Parathyroid adenoma (tissue), 2 donors: ENCODE measurements at regions not wholly inside any gene's neighbourhood (a gene's known extent, or its start where the extent isn't known, plus 50 kb on each side); places are given as distances from the start of the nearest gene placed in this dataset.

ENCODE experiments used
- H2AFZ ChIP-seq: fragments of 300-600 bp; sonication (generic); one replicate; pipeline ENCODE4 v1.7.0; 2017; ENCODE audit warnings: antibody characterized with exemption, mild to moderate bottlenecking
- H3K27ac ChIP-seq: fragments of 300-600 bp; sonication (generic); one replicate; pipeline ENCODE4 v1.7.0; 2017
- H3K27me3 ChIP-seq: fragments of 300-600 bp; sonication (generic); one replicate; pipeline ENCODE4 v1.7.0; 2017; ENCODE audit warnings: low read length; ENCODE audit not compliant: control insufficient read depth, insufficient read depth
- H3K36me3 ChIP-seq: fragments of 300-600 bp; sonication (generic); one replicate; pipeline ENCODE4 v1.7.0; 2017; ENCODE audit warnings: low read length; ENCODE audit not compliant: control insufficient read depth, insufficient read depth
- H3K4me1 ChIP-seq: fragments of 300-600 bp; sonication (generic); one replicate; pipeline ENCODE4 v1.7.0; 2017; ENCODE audit warnings: control low read depth
- H3K4me2 ChIP-seq: fragments of 300-600 bp; sonication (generic); one replicate; pipeline ENCODE4 v1.7.0; 2017; ENCODE audit warnings: low read length
- H3K4me3 ChIP-seq: fragments of 300-600 bp; sonication (generic); one replicate; pipeline ENCODE4 v1.7.0; 2017; ENCODE audit warnings: low read depth, low read length
- H3K79me2 ChIP-seq: fragments of 300-600 bp; sonication (generic); one replicate; pipeline ENCODE4 v1.7.0; 2017; ENCODE audit warnings: control low read depth
- H3K9ac ChIP-seq: fragments of 300-600 bp; sonication (generic); one replicate; pipeline ENCODE4 v1.7.0; 2017; ENCODE audit warnings: mild to moderate bottlenecking
- H3K9me3 ChIP-seq: fragments of 300-600 bp; sonication (generic); one replicate; pipeline ENCODE4 v1.7.0; 2017; ENCODE audit warnings: low read length; ENCODE audit not compliant: control insufficient read depth
- TF ChIP-seq, protein P1 (sequence below): fragments of 300-600 bp; sonication (generic); IDR thresholded peaks from one replicate; pipeline ENCODE4 v1.7.0; 2017; ENCODE audit warnings: antibody characterized with exemption, mild to moderate bottlenecking
- donor health status: primary hyperparathyroidism.

DNA sequence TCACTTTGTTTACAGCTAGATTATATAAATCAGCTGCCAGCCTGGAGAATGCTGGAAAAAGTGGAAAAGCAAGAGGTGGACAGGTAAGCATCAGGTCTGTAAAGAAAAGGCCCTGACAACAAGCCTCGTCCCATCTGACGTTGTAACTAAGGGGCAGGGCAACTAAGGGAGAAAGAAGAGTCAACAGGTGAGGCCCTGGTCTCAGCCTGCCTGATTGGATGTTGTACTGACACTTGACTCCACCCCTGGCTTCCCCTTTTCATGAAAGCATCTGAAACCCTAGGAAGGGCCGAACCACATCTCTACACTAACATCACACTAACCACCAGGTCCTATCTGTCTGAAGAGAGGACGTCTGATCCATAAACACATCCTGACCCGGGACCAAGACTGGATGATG, 357.6 kb upstream of the CFAP20DC start:
- Histone ChIP-seq H2AFZ (no peak overlapping the region), H3K9ac (no peak overlapping the region), H3K9me3 (no peaks in the 10 kb centered on the region), H3K4me3 (no peak overlapping the region), H3K4me1 (peaks cover 18% of the 10 kb centered on the region), H3K79me2 (no peaks in the 10 kb centered on the region), H3K27ac (no peak overlapping the region), H3K36me3 (no peaks in the 10 kb centered on the region), H3K27me3 (no peaks in the 10 kb centered on the region), H3K4me2 (no peak overlapping the region)
- TF ChIP-seq, protein P1, sequence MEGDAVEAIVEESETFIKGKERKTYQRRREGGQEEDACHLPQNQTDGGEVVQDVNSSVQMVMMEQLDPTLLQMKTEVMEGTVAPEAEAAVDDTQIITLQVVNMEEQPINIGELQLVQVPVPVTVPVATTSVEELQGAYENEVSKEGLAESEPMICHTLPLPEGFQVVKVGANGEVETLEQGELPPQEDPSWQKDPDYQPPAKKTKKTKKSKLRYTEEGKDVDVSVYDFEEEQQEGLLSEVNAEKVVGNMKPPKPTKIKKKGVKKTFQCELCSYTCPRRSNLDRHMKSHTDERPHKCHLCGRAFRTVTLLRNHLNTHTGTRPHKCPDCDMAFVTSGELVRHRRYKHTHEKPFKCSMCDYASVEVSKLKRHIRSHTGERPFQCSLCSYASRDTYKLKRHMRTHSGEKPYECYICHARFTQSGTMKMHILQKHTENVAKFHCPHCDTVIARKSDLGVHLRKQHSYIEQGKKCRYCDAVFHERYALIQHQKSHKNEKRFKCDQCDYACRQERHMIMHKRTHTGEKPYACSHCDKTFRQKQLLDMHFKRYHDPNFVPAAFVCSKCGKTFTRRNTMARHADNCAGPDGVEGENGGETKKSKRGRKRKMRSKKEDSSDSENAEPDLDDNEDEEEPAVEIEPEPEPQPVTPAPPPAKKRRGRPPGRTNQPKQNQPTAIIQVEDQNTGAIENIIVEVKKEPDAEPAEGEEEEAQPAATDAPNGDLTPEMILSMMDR: no peak

DNA sequence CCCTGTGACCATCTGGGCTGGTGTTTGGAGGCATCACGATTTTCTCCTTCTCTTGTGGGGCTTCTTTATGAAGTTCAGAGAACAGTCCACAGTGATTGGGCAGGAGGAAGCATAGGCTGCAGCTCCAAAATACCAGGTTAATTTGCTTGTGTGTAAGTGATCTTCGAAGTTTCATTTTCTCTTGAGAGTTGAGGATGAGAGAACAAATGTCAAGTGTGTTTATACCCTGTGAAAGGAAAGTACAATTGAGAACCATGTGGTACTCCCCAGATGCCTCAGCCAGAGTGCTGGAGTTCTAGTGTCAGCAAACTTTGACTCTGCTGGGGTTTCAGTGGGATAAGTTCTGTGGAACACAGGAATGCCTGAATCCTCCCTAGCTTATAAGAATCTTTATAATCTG, 357.1 kb upstream of the CFAP20DC start:
- no peaks in the 10 kb centered on the region for H3K9me3 ChIP-seq
- TF ChIP-seq, protein P1: no peak
- H3K4me1 ChIP-seq: peaks cover 18% of the 10 kb centered on the region
- H3K36me3 ChIP-seq: no peaks in the 10 kb centered on the region
- no peak overlapping the region for H3K27ac ChIP-seq
- no peak overlapping the region for H3K4me2 ChIP-seq
- H2AFZ ChIP-seq: no peak overlapping the region
- H3K27me3 ChIP-seq: no peaks in the 10 kb centered on the region
- no peaks in the 10 kb centered on the region for H3K79me2 ChIP-seq
- H3K4me3 ChIP-seq: no peak overlapping the region
- H3K9ac ChIP-seq: no peak overlapping the region

DNA sequence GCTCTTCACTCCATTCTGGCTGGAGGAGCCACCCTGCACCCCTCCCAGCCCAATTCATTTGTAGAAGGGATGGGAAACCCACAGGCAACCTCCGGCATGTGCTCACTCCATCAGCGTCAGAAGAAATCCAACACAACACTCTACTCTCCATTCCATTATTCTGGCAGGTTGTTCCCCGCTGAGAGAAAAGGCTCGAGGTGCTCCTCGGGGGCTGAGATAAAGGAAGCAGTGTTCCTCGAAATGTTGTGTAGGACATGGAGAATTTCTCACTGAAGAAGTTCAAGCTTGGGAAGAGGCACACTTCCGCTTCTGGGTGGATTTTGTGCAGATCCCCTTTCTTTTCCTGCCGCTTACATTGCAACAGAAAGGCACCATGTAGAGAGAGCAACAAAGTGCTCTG, 355.0 kb upstream of the CFAP20DC start:
- TF ChIP-seq, protein P1: no peak
- no peaks in the 10 kb centered on the region for H3K9me3 ChIP-seq
- H2AFZ ChIP-seq: no peak overlapping the region
- no peaks in the 10 kb centered on the region for H3K79me2 ChIP-seq
- H3K27ac ChIP-seq: no peak overlapping the region
- H3K4me3 ChIP-seq: no peak overlapping the region
- no peak overlapping the region for H3K9ac ChIP-seq
- H3K27me3 ChIP-seq: no peaks in the 10 kb centered on the region
- no peak overlapping the region for H3K4me2 ChIP-seq
- peaks cover 2% of the 10 kb centered on the region for H3K4me1 ChIP-seq
- no peaks in the 10 kb centered on the region for H3K36me3 ChIP-seq

DNA sequence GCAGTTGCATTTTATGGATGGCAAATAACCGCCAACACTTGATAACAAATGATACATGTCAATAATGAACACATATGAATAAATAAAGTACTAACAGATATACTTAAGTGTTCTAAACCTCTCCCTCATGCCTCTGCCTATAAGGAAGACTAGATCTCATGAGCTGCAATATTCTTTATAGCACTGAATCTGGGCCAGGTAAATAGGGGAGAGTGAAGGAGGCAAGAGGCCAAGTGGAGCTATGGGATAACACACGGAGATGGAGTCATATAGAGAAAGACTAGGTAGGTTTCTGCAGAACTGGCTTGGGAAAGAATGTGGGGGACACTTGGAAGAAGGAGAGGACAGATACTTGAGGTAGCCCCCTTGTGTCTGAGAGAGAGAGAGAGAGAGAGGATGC, 354.2 kb upstream of the CFAP20DC start:
- Histone ChIP-seq H3K4me3 (no peak overlapping the region), H3K79me2 (no peaks in the 10 kb centered on the region), H2AFZ (no peak overlapping the region), H3K9me3 (no peaks in the 10 kb centered on the region), H3K27me3 (no peaks in the 10 kb centered on the region), H3K9ac (no peak overlapping the region), H3K27ac (no peak overlapping the region), H3K36me3 (no peaks in the 10 kb centered on the region), H3K4me1 (peaks cover 2% of the 10 kb centered on the region), H3K4me2 (no peak overlapping the region)
- TF ChIP-seq, protein P1: no peak

DNA sequence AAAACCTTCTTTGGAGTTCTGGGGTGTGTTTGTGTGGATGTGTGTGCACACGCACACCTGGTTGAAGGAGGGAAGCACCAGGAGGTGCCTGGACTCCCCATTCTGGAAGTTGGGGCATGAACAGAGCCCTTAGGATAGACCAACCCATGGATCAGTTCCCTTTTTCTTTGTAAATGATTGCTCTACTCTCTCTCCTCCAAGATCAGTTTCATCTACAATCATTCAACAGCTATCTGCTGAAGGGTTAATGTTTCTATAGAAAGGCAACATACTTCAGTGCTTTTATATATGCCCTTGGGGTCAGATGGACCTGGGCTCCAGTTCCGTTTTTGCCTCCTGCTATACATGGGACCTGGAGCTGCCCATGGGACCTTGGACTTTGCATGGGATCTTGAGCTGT, 352.1 kb upstream of the CFAP20DC start:
- no peaks in the 10 kb centered on the region for H3K27me3 ChIP-seq
- no peak overlapping the region for H3K4me3 ChIP-seq
- H3K9me3 ChIP-seq: no peaks in the 10 kb centered on the region
- H3K4me1 ChIP-seq: no peaks in the 10 kb centered on the region
- H3K36me3 ChIP-seq: no peaks in the 10 kb centered on the region
- TF ChIP-seq, protein P1: no peak
- no peak overlapping the region for H3K27ac ChIP-seq
- no peak overlapping the region for H2AFZ ChIP-seq
- no peaks in the 10 kb centered on the region for H3K79me2 ChIP-seq
- no peak overlapping the region for H3K9ac ChIP-seq
- H3K4me2 ChIP-seq: no peak overlapping the region
